NCI-H526 (cell line): ENCODE measurements at regions not wholly inside any gene's neighbourhood (a gene's known extent, or its start where the extent isn't known, plus 50 kb on each side); places are given as distances from the start of the nearest gene placed in this dataset.

Experiments used
- DNase-seq, 2 experiments: peaks; one replicate each; lab custom pipeline; 2025; lab: John Stamatoyannopoulos, UW

DNA sequence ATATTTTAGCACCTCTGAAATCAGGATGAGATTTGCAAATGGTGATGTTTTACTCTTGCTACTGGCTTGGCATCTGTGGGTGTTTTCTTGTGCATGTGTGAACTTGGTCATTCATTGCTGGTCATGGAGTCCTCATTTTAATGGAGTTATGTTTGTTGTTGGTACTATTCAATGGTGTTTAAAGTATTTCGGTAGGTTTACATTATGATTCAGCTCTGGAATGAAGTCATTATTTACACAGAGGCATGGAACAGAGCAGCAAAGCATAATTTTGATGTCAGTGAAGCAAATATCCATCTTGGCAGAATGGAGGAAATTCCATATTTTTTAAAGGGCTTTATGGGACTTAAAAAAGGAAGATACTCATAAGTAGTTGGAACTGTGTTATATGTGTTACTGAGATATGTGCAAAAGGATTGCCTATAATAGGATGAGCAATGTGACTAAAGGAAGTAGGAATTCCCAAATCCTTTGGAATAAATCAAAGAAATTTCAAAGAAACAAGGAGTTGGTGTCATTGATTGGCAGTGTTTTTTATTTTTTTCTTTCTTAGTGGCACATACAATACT lies 147.4 kb downstream of the ACTBL2 start:
- no peak for DNase-seq

DNA sequence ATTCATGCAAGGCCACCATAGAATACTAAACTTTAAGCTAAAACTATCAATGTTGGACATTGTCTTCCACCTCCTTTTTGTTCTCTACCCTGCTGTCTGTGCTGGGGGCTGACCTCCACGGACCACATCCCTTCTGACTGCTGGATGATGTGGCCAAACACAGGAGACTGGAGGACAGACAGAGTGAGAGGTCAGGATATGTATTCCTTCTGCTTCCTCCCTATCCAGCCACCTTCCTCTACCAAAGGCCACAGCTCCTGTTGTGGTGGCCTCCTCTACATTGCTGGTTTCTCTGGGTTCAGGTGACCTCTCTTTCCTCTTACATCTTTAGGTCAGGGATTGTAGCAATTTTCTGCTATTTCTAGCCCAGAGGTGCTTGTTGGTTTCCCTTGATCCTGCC lies 148.1 kb downstream of the ACTBL2 start:
- DNase-seq, result no peak

DNA sequence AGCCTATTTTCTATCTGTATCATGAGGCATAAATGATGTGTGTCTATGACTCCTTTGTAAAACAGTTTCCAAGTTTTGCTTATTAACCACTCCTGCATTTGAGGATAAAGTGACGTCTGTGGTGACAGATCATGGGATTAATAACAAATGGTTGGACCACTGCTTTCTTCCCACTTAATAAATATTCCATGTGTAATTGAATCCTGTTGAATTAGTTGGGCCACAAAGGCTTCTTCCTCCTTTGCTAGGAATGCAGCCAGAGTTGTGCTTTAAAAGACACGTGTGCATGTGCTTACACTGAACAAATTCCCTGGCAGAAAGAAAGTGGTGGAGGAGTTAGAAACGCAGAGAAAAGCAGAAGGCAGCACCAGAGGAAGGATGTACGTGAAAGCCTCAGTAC lies 150.2 kb downstream of the ACTBL2 start:
- no peak for DNase-seq

DNA sequence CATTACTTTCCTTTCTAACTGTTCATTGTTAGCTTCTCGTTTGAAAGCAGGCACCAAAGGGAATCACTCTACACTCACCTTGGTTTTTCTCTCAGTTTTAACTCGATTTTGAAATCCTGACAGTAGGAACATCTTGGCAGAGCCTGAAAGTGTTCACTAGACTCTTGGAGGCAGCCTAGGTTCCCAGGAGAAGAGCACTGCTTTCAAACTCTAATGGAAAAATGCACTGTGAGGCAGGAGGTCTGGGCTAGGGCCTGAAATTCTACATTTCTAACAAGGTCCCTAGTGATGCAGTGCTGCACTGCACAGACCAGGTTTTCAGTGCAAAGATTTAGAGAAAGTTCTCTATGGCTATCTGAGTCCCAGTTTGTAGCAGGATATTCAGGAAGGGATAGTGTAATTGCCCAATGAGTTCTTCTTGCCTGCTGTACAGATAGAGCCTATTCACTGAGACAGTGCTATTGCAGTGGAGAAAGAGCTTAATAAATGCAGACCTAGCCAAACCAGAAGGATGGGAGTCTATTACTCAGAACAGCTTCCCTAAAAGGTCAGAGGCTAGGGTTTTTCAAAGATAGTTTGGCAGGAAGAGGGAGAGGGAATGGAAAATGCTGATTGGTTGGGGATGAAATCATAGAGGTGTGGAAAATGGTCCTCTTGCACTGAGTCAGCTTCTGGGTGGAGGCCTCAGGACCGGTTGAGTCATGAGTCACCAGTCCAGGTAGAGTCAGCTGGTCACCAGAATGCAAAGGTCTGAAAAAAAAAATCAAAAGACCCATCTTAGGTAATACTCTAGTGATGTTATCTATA lies 153.9 kb downstream of the GPBP1 start:
- DNase-seq, result no peak

DNA sequence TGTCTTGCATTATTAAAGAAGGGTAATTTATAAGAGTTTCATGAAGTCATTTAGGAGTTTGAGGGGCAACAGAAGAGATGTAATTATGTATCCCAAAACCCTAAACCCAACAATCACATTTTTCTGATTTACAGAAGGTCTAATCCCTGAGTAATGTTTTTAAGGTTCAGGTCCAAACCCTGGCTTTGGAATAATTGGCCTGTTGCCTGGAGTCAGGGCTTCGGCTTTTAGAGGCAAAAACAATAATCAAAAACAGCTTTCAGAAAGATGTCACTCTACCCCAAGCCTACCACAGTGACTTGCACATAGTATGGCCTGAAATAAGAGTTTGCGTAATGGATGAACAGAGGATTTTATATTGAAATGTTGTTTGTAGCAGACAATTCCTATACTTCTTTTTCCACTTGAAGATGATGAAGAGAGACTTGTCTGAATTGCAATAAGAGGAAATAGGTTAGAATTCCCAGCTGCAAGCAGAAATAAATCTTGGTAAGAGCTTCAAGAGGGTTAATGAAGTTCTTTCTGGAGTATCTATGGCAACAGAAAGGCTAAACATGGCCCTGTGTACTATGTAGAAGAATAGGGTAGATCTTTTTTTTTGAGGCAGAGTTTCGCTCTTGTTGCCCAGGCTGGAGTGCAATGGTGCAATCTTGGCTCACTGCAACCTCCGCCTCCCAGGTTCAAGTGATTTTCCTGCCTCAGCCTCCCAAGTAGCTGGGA lies 152.0 kb downstream of the GPBP1 start:
- no peak for DNase-seq

DNA sequence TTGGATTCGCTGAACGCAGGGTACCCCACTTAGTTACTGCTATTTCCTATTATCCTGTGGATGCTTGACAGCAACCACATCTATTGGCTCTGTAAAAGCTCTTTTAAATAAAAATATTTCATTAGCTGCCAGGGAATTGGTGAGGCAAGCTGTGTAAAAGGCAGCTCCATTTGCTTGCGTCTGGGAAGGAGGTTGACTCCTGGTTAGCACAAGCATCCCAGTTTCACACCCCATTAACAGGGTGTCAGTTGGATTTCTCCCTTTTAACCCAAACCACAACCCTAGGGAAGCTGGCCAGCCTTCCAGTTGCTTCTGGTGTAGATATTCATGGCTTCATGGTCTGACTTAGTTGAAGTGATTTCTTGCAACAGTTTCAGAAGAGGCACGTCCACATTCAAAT lies 151.0 kb downstream of the GPBP1 start:
- no peak for DNase-seq

DNA sequence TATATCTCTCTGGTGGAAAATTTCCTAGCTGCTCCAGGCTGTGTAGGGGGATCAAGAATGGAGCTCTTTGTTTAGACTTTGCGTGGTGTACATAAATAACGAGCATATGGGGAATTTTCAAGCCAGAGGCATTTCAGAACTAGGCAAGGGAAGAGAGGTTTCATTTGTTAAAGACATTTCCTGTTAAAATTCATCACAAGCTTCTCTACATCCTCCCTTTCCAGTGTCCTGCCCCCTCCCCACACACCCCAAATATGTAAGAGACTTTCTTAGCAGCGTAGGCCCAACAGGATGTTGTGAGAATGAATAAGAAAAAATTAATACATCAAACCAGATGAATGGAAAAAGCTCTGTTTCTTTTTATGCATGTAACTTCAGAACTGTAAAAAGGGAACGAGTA lies 150.3 kb downstream of the GPBP1 start:
- DNase-seq, result no peak

DNA sequence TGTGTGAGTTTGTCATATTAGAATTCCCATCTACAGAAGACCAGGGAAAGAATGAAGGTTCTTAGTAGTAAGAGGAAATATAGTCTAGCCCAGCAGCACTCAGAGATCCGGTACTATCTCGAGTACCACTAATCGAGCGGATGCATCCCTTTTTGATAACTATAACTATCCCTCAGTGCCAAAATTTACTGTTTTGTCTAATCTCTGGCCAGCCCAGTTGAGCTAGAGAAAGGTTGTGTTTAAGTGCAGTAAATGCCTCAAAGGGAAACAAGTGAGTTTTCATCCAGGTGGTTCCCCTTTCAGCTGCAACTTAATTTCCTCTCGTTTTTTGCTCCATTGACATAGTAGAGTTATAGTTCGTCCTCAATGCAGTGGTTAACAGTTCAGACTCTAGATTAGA lies 146.7 kb downstream of the GPBP1 start:
- DNase-seq, result no peak

DNA sequence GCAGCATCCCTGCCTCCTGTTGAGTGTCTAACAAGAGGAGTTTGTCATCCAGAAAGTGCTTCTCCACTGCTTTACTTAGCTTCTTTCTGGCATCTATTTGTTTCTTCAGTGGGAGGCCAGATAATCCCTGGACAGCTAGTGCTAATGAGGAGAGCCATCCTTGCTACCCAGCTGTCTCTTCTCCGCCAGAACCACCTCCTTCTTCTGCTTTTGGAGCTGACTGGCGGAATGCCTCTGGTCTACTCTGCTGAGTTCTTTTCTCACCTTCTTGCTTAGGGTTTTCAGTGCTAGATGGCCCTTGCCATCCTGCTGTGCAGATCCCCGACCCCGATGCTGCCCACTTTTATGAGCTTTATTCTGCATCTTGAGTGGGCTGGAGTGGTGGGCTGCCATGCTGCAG lies 145.8 kb downstream of the GPBP1 start:
- DNase-seq, result no peak

DNA sequence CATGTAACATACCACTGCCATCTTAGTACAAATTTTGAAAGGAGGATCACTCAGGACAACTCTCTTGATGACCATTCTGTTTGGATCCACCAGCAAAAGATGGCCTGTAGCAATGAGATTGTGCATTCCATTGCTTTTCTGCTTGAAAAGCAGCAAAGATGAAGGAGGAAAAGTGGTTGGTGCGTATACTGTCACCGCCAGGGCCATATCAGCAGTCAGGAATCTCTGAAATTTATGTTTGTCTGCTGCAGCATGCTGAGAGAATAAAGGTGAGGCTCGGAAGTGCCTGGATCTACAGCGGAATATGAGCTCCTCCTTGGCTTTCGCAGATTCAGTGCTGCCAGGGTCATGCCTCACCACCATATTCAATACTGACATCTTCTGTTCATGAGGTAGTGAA lies 144.4 kb downstream of the GPBP1 start:
- DNase-seq, result no peak

DNA sequence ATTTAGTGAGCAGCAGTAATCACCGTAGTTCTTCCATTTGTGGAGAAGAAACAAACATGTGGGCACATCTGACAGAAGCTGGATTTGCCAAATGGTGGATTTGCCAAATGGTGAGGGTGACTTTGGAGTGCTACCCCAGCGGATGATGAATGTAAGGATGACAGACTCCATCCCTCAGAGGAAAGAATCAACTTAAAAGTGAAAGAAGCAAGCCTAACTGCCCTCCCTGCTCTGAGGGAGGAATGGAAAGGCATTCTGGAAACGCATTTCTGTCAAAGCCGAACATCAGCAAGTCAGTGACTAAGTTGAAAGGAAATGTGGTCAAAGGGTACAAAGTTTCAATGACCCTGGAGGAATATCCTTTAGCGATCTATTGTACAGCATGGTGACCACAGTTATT lies 143.5 kb downstream of the GPBP1 start:
- DNase-seq, result no peak

DNA sequence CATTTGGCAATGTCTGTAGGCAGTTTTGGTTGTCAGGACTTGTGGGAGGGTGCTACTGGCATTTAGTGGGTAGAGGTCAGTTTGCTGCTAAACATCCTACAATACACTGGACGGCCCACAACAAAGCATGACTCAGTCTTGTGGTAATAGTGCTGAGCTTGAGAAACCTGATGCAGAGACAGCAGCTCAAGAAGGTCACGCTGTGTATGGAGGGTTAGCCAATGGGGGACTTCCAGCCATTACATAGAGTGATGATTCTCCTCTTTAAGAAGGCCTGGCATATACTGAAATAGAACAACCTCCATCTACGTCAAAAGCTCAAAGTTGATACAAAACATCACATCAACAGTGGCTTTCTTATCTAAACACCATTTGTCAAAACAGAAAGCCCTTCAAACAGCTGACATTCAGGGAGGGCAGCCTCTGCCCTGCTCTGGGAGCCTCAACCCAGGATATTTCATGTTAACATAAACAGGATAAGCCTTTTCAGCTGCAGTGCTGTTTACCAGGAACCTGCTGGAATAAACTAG lies 143.0 kb downstream of the GPBP1 start:
- DNase-seq, result no peak

DNA sequence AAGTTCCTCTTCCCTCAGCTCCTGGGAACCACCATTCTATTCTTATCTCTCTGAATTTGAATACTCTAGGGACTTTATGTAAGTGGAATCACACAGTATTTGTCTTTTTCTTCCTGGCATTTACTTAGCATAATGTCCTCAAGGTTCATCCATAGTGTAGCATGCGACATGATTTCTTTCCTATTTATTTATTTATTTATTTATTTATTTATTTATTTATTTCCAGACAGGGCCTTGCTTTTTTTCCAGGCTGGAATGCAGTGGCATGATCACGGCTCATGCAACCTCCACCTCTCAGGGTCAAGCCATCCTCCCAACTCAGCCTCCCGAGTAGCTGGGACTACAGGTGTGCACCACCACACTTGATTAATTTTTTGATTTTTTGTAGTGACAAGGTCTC lies 142.1 kb downstream of the GPBP1 start:
- DNase-seq, result no peak
